ENCODE measurements at regions not wholly inside any gene's neighbourhood (a gene's known extent, or its start where the extent isn't known, plus 50 kb on each side); places are given as distances from the start of the nearest gene placed in this dataset.

DNA sequence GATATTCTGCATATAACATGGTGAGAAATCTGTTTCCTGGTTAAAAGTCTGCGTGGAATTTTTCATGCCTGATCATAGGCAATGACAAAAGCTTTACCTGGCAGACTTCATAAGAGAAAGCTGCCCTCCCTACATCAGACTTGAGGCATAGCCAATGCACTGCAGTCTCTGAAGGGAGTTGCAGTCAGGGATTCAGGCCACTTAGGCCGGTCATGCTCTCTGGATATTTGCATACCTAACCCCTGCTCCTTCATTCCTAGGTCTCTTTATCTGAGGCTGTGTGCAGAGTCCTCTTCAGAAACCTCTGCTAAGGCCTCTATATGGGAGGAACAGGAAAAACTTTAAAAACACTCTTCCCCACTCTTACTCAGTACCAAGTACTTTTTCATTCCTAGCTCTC, 287.4 kb downstream of the PCDH17 start:
- no peak overlapping the region for H3K27ac ChIP-seq
- H3K4me3 ChIP-seq (IDR thresholded peaks at IDR 0.05; ENCODE audit: insufficient read depth, low read depth, low read length) = no peak overlapping the region
- no peak overlapping the region for H3K4me2 ChIP-seq
- no peaks in the 10 kb centered on the region for H3K36me3 ChIP-seq (ENCODE audit: insufficient read depth)
- H3K27me3 ChIP-seq (ENCODE audit: insufficient read depth, low read depth) = no peaks in the 10 kb centered on the region
- H4K20me1 ChIP-seq (ENCODE audit: insufficient read depth) = no peaks in the 10 kb centered on the region
- H3K4me1 ChIP-seq (ENCODE audit: low read depth, poor library complexity, severe bottlenecking) = no peaks in the 10 kb centered on the region
- no peak overlapping the region for H3K9ac ChIP-seq
- H2AFZ ChIP-seq (ENCODE audit: low read depth) = no peak overlapping the region
- TF ChIP-seq, protein P1, sequence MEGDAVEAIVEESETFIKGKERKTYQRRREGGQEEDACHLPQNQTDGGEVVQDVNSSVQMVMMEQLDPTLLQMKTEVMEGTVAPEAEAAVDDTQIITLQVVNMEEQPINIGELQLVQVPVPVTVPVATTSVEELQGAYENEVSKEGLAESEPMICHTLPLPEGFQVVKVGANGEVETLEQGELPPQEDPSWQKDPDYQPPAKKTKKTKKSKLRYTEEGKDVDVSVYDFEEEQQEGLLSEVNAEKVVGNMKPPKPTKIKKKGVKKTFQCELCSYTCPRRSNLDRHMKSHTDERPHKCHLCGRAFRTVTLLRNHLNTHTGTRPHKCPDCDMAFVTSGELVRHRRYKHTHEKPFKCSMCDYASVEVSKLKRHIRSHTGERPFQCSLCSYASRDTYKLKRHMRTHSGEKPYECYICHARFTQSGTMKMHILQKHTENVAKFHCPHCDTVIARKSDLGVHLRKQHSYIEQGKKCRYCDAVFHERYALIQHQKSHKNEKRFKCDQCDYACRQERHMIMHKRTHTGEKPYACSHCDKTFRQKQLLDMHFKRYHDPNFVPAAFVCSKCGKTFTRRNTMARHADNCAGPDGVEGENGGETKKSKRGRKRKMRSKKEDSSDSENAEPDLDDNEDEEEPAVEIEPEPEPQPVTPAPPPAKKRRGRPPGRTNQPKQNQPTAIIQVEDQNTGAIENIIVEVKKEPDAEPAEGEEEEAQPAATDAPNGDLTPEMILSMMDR (conservative IDR thresholded peaks at IDR 0.05; ENCODE audit: low read depth, low read length) = no peak
- no peaks in the 10 kb centered on the region for H3K79me2 ChIP-seq (ENCODE audit: insufficient read depth, low read depth)

GRCh38 chr13:57925250-57925649, 293.7 kb downstream of the PCDH17 start:
- no peak overlapping the region for H3K4me2 ChIP-seq
- H3K4me1 ChIP-seq (ENCODE audit: low read depth, poor library complexity, severe bottlenecking) = no peaks in the 10 kb centered on the region
- no peak overlapping the region for H3K4me3 ChIP-seq (IDR thresholded peaks at IDR 0.05; ENCODE audit: insufficient read depth, low read depth, low read length)
- H3K36me3 ChIP-seq (ENCODE audit: insufficient read depth) = no peaks in the 10 kb centered on the region
- H3K79me2 ChIP-seq (ENCODE audit: insufficient read depth, low read depth) = no peaks in the 10 kb centered on the region
- no peak overlapping the region for H2AFZ ChIP-seq (ENCODE audit: low read depth)
- TF ChIP-seq, protein P1 (conservative IDR thresholded peaks at IDR 0.05; ENCODE audit: low read depth, low read length) = no peak
- no peaks in the 10 kb centered on the region for H3K27me3 ChIP-seq (ENCODE audit: insufficient read depth, low read depth)
- no peaks in the 10 kb centered on the region for H4K20me1 ChIP-seq (ENCODE audit: insufficient read depth)
- no peak overlapping the region for H3K9ac ChIP-seq
- H3K27ac ChIP-seq = no peak overlapping the region

DNA sequence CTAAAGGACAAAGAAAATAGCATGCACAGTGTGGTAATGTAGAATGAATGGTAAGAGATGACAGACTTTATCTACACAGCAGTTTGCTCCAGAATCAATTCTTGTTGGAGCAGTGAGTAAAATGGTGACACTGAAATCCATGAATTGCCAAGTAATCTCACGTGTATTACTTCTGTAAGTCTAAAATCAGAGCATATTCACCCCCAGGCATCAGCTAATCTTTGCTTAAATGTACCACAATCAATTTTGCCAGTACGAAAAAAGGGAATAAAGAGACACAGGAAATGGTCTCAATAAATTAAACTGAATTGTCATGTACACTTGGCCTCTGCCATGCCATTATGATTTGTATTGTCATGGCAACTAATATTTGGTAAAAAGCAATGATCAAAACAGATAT, 294.2 kb downstream of the PCDH17 start:
- Histone ChIP-seq H3K36me3 (ENCODE audit: insufficient read depth) (no peaks in the 10 kb centered on the region), H2AFZ (ENCODE audit: low read depth) (no peak overlapping the region), H3K4me1 (ENCODE audit: low read depth, poor library complexity, severe bottlenecking) (no peaks in the 10 kb centered on the region), H3K27ac (no peak overlapping the region), H3K4me3 (IDR thresholded peaks at IDR 0.05; ENCODE audit: insufficient read depth, low read depth, low read length) (no peak overlapping the region), H3K79me2 (ENCODE audit: insufficient read depth, low read depth) (no peaks in the 10 kb centered on the region), H4K20me1 (ENCODE audit: insufficient read depth) (no peaks in the 10 kb centered on the region), H3K27me3 (ENCODE audit: insufficient read depth, low read depth) (no peaks in the 10 kb centered on the region), H3K9ac (no peak overlapping the region), H3K4me2 (no peak overlapping the region)
- TF ChIP-seq, protein P1 (conservative IDR thresholded peaks at IDR 0.05; ENCODE audit: low read depth, low read length) = no peak

DNA sequence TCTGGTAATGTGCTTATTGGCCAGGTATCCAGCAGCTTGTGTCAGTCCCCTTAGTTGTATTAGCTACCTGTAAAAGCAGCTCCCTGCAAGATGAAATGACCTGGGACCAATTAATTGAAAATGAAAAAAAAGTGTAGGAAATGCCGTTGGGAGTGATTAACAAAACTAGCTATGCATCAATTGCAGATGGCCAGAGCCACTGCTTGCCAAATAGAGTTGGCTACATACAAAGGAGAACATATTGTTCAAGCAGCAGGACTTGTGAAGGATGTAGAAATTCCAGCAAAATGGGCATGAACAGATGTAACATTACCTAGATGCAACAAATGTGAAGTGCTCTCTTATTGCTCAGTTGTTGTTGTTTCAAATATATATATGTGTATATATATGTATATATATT, 300.5 kb downstream of the PCDH17 start:
- TF ChIP-seq, protein P1 (conservative IDR thresholded peaks at IDR 0.05; ENCODE audit: low read depth, low read length) = no peak
- H3K4me3 ChIP-seq (IDR thresholded peaks at IDR 0.05; ENCODE audit: insufficient read depth, low read depth, low read length) = no peak overlapping the region
- H3K27ac ChIP-seq = no peak overlapping the region
- no peaks in the 10 kb centered on the region for H3K79me2 ChIP-seq (ENCODE audit: insufficient read depth, low read depth)
- no peaks in the 10 kb centered on the region for H3K36me3 ChIP-seq (ENCODE audit: insufficient read depth)
- no peaks in the 10 kb centered on the region for H4K20me1 ChIP-seq (ENCODE audit: insufficient read depth)
- no peak overlapping the region for H3K4me2 ChIP-seq
- no peaks in the 10 kb centered on the region for H3K27me3 ChIP-seq (ENCODE audit: insufficient read depth, low read depth)
- H3K9ac ChIP-seq = no peak overlapping the region
- no peak overlapping the region for H2AFZ ChIP-seq (ENCODE audit: low read depth)
- no peaks in the 10 kb centered on the region for H3K4me1 ChIP-seq (ENCODE audit: low read depth, poor library complexity, severe bottlenecking)
